Lower lobe of right lung (tissue), 2 donors: ENCODE measurements at regions not wholly inside any gene's neighbourhood (a gene's known extent, or its start where the extent isn't known, plus 50 kb on each side); places are given as distances from the start of the nearest gene placed in this dataset.
"Not testable (repeated sequence)": the region's sequence is repeated elsewhere in the genome, so short reads cannot be mapped to it uniquely, and the experiment has no call there.

Source experiments
- ATAC-seq, 2 donors: fragments of 200-7000 bp; cut with Tn5 transposase; one replicate each; pipeline ENCODE4 v1.9.1; 2020 to 2022; ENCODE audit warnings: mild to moderate bottlenecking in 2 of 2, moderate library complexity in 2 of 2
- DNase-seq: peaks from one replicate; pipeline ENCODE4 v3.0.0-alpha.2; 2020
- H3K27ac ChIP-seq: fragments of 200-600 bp; one replicate; pipeline ENCODE4 v1.8.0; 2022
- H3K27me3 ChIP-seq: fragments of 200-600 bp; one replicate; pipeline ENCODE4 v1.8.0; 2022; ENCODE audit warnings: low read depth
- H3K36me3 ChIP-seq: fragments of 200-600 bp; one replicate; pipeline ENCODE4 v1.8.0; 2022; ENCODE audit warnings: mild to moderate bottlenecking
- H3K4me1 ChIP-seq: fragments of 200-600 bp; one replicate; pipeline ENCODE4 v1.8.0; 2022
- H3K4me3 ChIP-seq: fragments of 200-600 bp; one replicate; pipeline ENCODE4 v1.8.0; 2022; ENCODE audit warnings: mild to moderate bottlenecking
- H3K9me3 ChIP-seq: fragments of 200-600 bp; one replicate; pipeline ENCODE4 v1.8.0; 2022
- CTCF ChIP-seq: fragments of 200-600 bp; IDR thresholded peaks from one replicate; pipeline ENCODE4 v1.8.0; 2022; ENCODE audit warnings: antibody characterized with exemption, mild to moderate bottlenecking
- intact Hi-C: fragments of 100-400 bp; cut with DNase I; formaldehyde crosslinking; loops from one replicate; pipeline ENCODE4 v1.11.0; 2022
- donor health status: DM: no; HTN: yes; CAD: no; lungs with severe emphysema.

GRCh38 chr10:107540981-107541380 lies 376.5 kb upstream of the SORCS1 start:
- no peaks in the 10 kb centered on the region for H3K27me3 ChIP-seq
- H3K9me3 ChIP-seq, result no peaks in the 10 kb centered on the region
- H3K36me3 ChIP-seq, result no peaks in the 10 kb centered on the region
- no peak overlapping the region for H3K4me3 ChIP-seq
- H3K4me1 ChIP-seq, result no peaks in the 10 kb centered on the region
- no peak for DNase-seq
- TF ChIP-seq CTCF, result no peak
- no peak overlapping the region for H3K27ac ChIP-seq
- no peak for ATAC-seq
- intact Hi-C loops, result no loop called here

GRCh38 chr10:107529350-107529749 lies 364.8 kb upstream of the SORCS1 start:
- DNase-seq, result no peak
- Histone ChIP-seq H3K27me3 (no peaks in the 10 kb centered on the region), H3K4me1 (no peaks in the 10 kb centered on the region), H3K27ac (no peak overlapping the region), H3K9me3 (no peaks in the 10 kb centered on the region), H3K36me3 (no peaks in the 10 kb centered on the region), H3K4me3 (no peak overlapping the region)
- TF ChIP-seq CTCF, result no peak
- intact Hi-C loops, result no loop called here
- ATAC-seq, result no peak

GRCh38 chr10:107520348-107520747 lies 355.8 kb upstream of the SORCS1 start:
- H3K27me3 ChIP-seq, result no peaks in the 10 kb centered on the region
- no peak for ATAC-seq
- no peak for TF ChIP-seq CTCF
- no peak for DNase-seq
- H3K4me3 ChIP-seq, result no peak overlapping the region
- intact Hi-C loops, result no loop called here
- no peaks in the 10 kb centered on the region for H3K36me3 ChIP-seq
- no peaks in the 10 kb centered on the region for H3K9me3 ChIP-seq
- no peak overlapping the region for H3K27ac ChIP-seq
- H3K4me1 ChIP-seq, result no peaks in the 10 kb centered on the region

GRCh38 chr10:107517811-107518210 lies 353.3 kb upstream of the SORCS1 start:
- no peak overlapping the region for H3K27ac ChIP-seq
- TF ChIP-seq CTCF, result no peak
- no peak overlapping the region for H3K4me3 ChIP-seq
- intact Hi-C loops, result no loop called here
- H3K9me3 ChIP-seq, result no peaks in the 10 kb centered on the region
- no peak for DNase-seq
- H3K36me3 ChIP-seq, result no peaks in the 10 kb centered on the region
- ATAC-seq, result no peak
- no peaks in the 10 kb centered on the region for H3K4me1 ChIP-seq
- H3K27me3 ChIP-seq, result no peaks in the 10 kb centered on the region

GRCh38 chr10:107516349-107516748 lies 351.8 kb upstream of the SORCS1 start:
- Histone ChIP-seq H3K4me1 (no peaks in the 10 kb centered on the region), H3K36me3 (no peaks in the 10 kb centered on the region), H3K9me3 (no peaks in the 10 kb centered on the region), H3K4me3 (no peak overlapping the region), H3K27me3 (no peaks in the 10 kb centered on the region), H3K27ac (no peak overlapping the region)
- ATAC-seq (no peak), DNase-seq (no peak)
- intact Hi-C loops, result no loop called here
- TF ChIP-seq CTCF, result no peak

GRCh38 chr10:107504011-107504410 lies 339.5 kb upstream of the SORCS1 start:
- intact Hi-C loops, H3K27ac ChIP-seq, H3K4me1 ChIP-seq, H3K27me3 ChIP-seq, H3K36me3 ChIP-seq, H3K4me3 ChIP-seq, H3K9me3 ChIP-seq, ATAC-seq, DNase-seq: not testable (repeated sequence)
